Uterus (tissue), 3 donors: ENCODE measurements at regions not wholly inside any gene's neighbourhood (a gene's known extent, or its start where the extent isn't known, plus 50 kb on each side); places are given as distances from the start of the nearest gene placed in this dataset.

Experiments used
- DNase-seq, 2 donors: peaks; one replicate each; pipeline ENCODE4 v3.0.0-alpha.2; 2019 to 2020
- H3K27ac ChIP-seq, 2 donors: fragments of 200-600 bp; sonication (generic); 1 replicate in 1 of 2; 2 replicates in 1 of 2; pipeline ENCODE4 v1.5.1; 2016 to 2018
- H3K27me3 ChIP-seq, 2 donors: fragments of 200-600 bp; sonication (generic); one replicate each; pipeline ENCODE4 v1.5.1; 2018 to 2019; ENCODE audit warnings: control low read depth in 1 of 2
- H3K36me3 ChIP-seq, 2 donors: fragments of 200-600 bp; sonication (generic); one replicate each; pipeline ENCODE4 v1.5.1; 2019; ENCODE audit warnings: control low read depth in 1 of 2
- H3K4me1 ChIP-seq, 2 donors: fragments of 200-600 bp; sonication (generic); one replicate each; pipeline ENCODE4 v1.5.1; 2018 to 2019; ENCODE audit warnings: control low read depth in 1 of 2
- H3K4me3 ChIP-seq, 2 donors: fragments of 200-600 bp; sonication (generic); 1 replicate in 1 of 2; 2 replicates in 1 of 2; pipeline ENCODE4 v1.5.1; 2018 to 2019; ENCODE audit warnings: mild to moderate bottlenecking in 1 of 2
- H3K9me3 ChIP-seq, 2 donors: fragments of 200-600 bp; sonication (generic); one replicate each; pipeline ENCODE4 v1.5.1; 2019; ENCODE audit warnings: control low read depth in 1 of 2
- POLR2A ChIP-seq, 2 donors: fragments of 450-650 bp; IDR thresholded peaks; one replicate each; pipeline ENCODE4 v1.6.1; 2016; ENCODE audit warnings: antibody characterized with exemption in 2 of 2, mild to moderate bottlenecking in 1 of 2, moderate library complexity in 1 of 2
- intact Hi-C: fragments of 100-400 bp; cut with DNase I; formaldehyde crosslinking; loops from one replicate; pipeline ENCODE4 v1.15.1; 2023; ENCODE audit warnings: low total_unique reads
- TF ChIP-seq, protein P1 (sequence below), 4 experiments: fragments of 200-600 bp in 2 of 4; fragments of 450-650 bp in 2 of 4; sonication (generic) in 2 of 4; IDR thresholded peaks; one replicate each; pipeline ENCODE4 v1.5.1; 2016 to 2019; ENCODE audit warnings: antibody characterized with exemption in 4 of 4, mild to moderate bottlenecking in 2 of 4, moderate library complexity in 1 of 4
- donor health status: DM: yes; HTN: yes; CAD: no.

GRCh38 chr6:100271202-100271601 lies 193.5 kb downstream of the SIM1 start:
- TF ChIP-seq, protein P1, sequence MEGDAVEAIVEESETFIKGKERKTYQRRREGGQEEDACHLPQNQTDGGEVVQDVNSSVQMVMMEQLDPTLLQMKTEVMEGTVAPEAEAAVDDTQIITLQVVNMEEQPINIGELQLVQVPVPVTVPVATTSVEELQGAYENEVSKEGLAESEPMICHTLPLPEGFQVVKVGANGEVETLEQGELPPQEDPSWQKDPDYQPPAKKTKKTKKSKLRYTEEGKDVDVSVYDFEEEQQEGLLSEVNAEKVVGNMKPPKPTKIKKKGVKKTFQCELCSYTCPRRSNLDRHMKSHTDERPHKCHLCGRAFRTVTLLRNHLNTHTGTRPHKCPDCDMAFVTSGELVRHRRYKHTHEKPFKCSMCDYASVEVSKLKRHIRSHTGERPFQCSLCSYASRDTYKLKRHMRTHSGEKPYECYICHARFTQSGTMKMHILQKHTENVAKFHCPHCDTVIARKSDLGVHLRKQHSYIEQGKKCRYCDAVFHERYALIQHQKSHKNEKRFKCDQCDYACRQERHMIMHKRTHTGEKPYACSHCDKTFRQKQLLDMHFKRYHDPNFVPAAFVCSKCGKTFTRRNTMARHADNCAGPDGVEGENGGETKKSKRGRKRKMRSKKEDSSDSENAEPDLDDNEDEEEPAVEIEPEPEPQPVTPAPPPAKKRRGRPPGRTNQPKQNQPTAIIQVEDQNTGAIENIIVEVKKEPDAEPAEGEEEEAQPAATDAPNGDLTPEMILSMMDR (IDR thresholded peaks at IDR 0.05): no peak
- no peak for TF ChIP-seq POLR2A (IDR thresholded peaks at IDR 0.05)

DNA sequence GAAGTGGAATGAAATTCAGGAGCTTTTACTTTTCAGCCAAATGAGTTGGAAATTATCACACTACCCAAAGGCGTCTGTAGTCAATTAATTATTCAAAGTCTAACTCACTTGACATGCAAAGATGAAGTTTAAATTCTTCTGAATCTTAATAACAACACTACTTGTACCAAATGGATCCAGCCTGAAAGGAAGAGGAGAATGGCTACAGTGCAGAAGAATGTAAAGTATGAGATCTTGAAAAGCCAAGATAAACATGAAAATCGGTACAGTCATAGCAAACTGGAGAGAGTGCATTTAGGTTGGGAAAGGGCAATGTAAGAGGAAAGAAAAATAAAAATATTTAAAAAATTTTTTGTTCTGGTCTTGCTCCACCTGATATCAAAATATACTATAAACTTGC lies 195.5 kb downstream of the SIM1 start:
- Histone ChIP-seq H3K9me3 (no peaks in the 10 kb centered on the region), H3K27ac (no peak overlapping the region), H3K4me3 (no peak overlapping the region), H3K27me3 (no peaks in the 10 kb centered on the region), H3K4me1 (no peaks in the 10 kb centered on the region), H3K36me3 (no peaks in the 10 kb centered on the region)
- no peak for DNase-seq
- no peak for TF ChIP-seq POLR2A (IDR thresholded peaks at IDR 0.05)
- TF ChIP-seq, protein P1 (IDR thresholded peaks at IDR 0.05): no peak
- intact Hi-C loops: no loop called here

More at GRCh38 chr6:100271202-100271601, 193.5 kb downstream of the SIM1 start:
- no peak for DNase-seq
- Histone ChIP-seq H3K4me1 (no peaks in the 10 kb centered on the region), H3K27me3 (no peaks in the 10 kb centered on the region), H3K27ac (no peak overlapping the region), H3K9me3 (no peaks in the 10 kb centered on the region), H3K36me3 (no peaks in the 10 kb centered on the region), H3K4me3 (no peak overlapping the region)
- intact Hi-C loops: no loop called here

DNA sequence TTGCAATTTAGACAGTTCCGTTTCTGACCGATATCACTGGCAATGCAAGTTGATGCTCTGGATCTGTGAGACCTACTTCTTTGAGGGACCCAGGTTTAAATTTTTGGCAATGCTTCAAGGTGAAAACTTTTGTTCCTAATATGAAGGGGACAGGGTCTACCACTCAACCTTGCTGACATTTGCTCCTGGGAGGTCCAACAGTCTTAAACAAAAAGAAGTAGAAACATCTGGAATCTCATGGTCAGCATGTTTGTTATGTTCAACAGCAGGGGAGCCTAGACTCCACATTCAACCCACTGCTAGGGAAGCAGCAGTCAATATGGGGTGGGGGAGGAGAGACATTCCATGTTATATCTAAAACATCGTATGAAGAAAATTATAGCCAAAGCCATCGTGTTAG lies 196.4 kb downstream of the SIM1 start:
- no peaks in the 10 kb centered on the region for H3K9me3 ChIP-seq
- no peaks in the 10 kb centered on the region for H3K27me3 ChIP-seq
- TF ChIP-seq POLR2A (IDR thresholded peaks at IDR 0.05): no peak
- TF ChIP-seq, protein P1 (IDR thresholded peaks at IDR 0.05): no peak
- H3K27ac ChIP-seq: no peak overlapping the region
- H3K4me1 ChIP-seq: no peaks in the 10 kb centered on the region
- no peak for DNase-seq
- intact Hi-C loops: no loop called here
- H3K4me3 ChIP-seq: no peak overlapping the region
- no peaks in the 10 kb centered on the region for H3K36me3 ChIP-seq

DNA sequence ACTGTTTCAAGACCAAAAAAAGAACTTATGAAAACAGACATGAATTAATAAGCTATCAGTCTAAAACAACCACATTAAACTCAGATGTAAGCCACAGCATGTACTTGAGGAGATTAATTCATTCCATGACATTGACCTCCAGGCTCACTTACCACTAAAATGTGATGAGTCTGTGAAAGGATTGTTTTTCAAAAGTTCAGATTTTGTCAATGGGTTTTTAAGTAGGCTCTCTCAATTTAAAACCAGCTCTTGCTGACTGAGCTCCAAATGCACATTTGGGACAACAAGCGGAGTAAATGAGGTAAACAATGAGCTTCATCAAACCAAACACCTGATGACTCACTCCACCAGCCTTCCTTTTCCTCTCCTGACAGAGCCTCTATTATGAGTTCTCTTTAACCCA lies 197.0 kb downstream of the SIM1 start:
- no peak for DNase-seq
- no peak for TF ChIP-seq POLR2A (IDR thresholded peaks at IDR 0.05)
- TF ChIP-seq, protein P1 (IDR thresholded peaks at IDR 0.05): no peak
- intact Hi-C loops: no loop called here
- Histone ChIP-seq H3K4me1 (no peaks in the 10 kb centered on the region), H3K36me3 (no peaks in the 10 kb centered on the region), H3K27ac (no peak overlapping the region), H3K4me3 (no peak overlapping the region), H3K27me3 (no peaks in the 10 kb centered on the region), H3K9me3 (no peaks in the 10 kb centered on the region)

DNA sequence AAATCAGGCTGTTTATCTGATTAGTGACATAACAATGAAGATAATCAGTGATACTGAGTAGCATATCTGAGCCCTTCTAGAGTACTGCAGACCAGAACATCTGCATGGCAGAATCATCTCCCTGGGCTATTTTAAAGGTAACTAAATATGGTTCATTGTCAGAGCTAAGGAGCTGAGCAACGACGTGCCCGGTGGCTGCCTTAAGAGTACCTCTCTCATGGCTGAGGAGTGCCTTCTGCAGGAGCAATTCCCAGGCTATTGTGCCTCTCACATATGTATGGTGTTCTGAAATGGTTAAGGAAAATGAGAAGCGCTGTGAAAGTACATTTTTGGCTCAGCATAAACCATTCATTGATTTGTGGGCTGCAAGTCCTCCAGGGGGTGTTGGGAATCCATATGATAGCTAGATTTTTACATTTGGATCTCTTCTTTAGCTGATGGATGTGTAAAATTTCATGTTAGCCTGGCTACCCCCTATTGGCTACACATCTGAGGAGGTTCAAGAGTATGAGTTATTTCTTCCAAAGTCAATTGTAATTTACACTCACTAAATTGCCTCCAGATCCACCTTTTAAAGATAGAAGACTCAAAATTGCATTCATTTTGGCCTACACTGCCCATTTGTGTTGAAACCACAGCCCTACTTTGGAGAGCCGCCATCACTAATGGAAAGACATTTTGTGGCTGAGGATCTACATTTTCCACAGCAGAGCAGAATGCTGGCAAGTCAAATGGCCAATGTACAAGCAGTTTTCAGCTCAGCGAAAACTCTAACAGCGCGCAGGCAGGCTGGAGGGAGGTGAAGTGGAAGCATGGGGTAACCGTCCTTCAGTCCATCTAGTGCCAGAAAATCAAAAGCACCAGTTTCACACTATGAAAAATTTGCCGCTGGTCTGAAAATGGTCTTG lies 198.0 kb downstream of the SIM1 start:
- DNase-seq: no peak
- intact Hi-C loops: no loop called here
- Histone ChIP-seq H3K27me3 (no peaks in the 10 kb centered on the region), H3K4me1 (no peaks in the 10 kb centered on the region), H3K27ac (no peak overlapping the region), H3K36me3 (no peaks in the 10 kb centered on the region), H3K9me3 (no peaks in the 10 kb centered on the region), H3K4me3 (no peak overlapping the region)
- TF ChIP-seq POLR2A (IDR thresholded peaks at IDR 0.05): no peak
- TF ChIP-seq, protein P1 (IDR thresholded peaks at IDR 0.05): no peak
